SIG-M5 treated with dmso at 0.1 percent for 504 hours (cell line): ENCODE measurements at regions not wholly inside any gene's neighbourhood (a gene's known extent, or its start where the extent isn't known, plus 50 kb on each side); places are given as distances from the start of the nearest gene placed in this dataset.
"Not testable (repeated sequence)": the region's sequence is repeated elsewhere in the genome, so short reads cannot be mapped to it uniquely, and the experiment has no call there.

Source experiments
- DNase-seq: peaks from one replicate; lab custom pipeline; 2025; ENCODE audit not compliant: unreplicated experiment; lab: John Stamatoyannopoulos, UW

GRCh38 chr4:10281996-10282395 is 165.4 kb upstream of the WDR1 start:
- DNase-seq: no peak

- no peak for DNase-seq
Observed at GRCh38 chr4:10279261-10279660, 162.7 kb upstream of the WDR1 start.

GRCh38 chr4:10278071-10278470 is 161.5 kb upstream of the WDR1 start:
- no peak for DNase-seq

- no peak for DNase-seq
Observed at GRCh38 chr4:10276152-10276551, 159.6 kb upstream of the WDR1 start.

- no peak for DNase-seq
Observed at GRCh38 chr4:10275696-10276095, 159.1 kb upstream of the WDR1 start.

DNA sequence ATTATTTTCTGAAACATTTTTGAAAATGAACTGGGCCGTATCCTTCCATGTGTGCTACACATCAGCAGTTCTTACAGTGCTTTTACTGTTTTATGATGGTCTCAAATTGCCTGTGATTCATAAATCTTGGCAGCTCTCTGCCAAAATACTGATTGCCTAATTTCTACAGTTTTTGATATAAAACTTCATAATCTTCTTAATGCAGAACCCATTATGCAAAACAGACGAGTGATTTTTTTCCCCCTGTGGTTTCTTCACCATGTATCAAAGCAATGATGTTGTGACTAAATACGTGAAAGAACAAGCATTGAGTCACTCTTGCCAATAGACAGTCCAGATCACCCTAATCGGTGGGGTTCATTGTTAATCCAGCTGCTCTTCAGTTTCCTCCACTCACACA is 156.4 kb upstream of the WDR1 start:
- DNase-seq: no peak

DNA sequence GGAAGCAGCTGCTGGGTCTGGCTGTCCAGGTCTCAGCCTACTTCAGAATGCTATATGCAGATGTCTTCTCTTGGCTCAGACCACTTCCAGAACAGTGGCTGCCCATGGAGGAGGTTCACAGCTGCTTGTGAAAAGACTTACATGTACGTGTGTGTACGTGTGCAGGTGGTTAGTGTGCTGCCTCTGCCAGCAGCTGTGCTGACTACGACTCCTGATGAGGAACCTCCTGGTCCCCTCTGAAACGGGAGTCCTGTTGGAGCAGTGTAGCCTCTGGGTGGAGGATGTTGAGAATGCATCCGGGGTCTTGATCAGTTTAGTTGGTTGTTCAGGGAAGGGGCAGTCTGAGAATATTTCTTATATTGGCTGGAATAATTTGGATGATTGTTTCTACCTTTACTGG is 155.9 kb upstream of the WDR1 start:
- DNase-seq: no peak

DNA sequence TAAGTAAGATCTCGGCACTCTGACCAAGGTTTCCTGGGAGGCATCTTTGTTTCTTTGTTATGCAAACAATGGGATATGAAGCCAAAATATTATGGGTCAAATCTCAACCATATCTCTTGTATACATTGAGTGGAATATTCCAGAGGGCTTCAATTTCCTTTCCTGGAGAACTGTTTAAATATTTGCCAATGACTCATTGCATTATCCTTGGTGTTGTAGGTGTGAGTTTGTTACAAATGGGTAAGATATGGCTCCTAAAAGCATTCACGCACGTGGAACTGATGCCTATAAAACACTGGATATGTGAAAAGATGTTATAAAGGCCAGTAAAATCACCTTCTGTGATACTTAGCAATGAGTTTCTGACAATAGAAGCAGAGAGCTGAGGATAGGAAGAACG is 150.5 kb upstream of the WDR1 start:
- no peak for DNase-seq

DNA sequence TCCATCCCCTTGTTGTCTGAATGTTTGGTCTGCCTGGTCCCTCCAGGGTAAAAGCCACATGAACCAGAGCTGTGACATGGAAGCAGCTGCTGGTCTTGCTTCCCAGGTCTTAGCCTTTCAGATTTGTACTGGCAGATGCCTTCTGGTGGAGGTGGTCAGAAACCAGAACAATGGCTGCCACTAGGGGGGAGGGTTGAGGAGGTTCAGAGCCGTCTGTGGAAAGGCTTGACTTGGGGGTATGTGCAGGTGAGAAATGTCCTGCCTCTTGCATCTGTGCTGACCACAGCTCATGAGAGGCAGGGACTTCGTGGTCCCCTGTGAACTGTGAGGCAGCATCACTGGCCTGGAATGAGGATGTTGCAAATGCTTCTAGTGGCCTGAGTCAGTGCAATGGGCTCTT is 144.2 kb upstream of the WDR1 start:
- DNase-seq: no peak

DNA sequence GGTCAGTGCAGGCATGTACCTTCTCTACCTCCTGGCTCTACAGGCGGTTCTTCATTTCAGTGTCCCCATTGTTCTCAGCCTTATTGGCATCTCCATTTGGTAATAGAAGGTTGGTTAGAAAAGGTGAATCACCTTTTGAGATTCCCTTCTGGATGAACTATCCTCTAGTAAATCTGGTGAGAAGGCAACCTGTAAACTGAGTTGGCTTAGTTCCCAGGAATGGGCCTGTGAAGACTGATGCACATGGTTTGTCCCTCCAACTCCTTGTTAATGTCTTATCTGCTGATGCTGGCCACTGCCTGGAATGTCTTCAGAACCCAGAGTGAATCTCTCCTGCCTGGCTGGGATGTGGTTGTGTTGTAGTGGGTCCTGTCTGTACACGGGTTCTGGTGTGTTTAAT is 143.4 kb upstream of the WDR1 start:
- no peak for DNase-seq

GRCh38 chr4:10256203-10256602 is 139.6 kb upstream of the WDR1 start:
- DNase-seq: no peak

DNA sequence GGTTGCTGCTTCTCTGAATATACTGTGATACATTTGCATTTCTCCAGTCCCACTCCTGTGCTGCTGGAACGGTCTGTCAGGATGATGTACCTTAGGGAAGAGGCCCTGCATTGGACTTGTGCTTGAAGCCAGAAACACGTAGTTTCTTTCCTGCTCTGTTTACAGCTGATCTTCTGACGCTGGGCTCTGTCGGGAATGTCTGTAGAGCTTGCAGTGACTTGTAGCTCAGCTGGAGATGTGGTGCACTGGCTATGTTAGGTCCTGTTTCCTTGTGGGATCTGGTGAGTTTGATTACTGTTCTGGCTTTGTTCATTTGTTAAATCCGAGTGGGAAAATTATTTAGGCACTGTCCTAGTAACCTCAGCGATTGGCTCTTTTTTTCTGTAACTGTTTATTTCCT is 137.2 kb upstream of the WDR1 start:
- DNase-seq: no peak

- no peak for DNase-seq
Observed at GRCh38 chr4:10245751-10246150, 129.2 kb upstream of the WDR1 start.

DNA sequence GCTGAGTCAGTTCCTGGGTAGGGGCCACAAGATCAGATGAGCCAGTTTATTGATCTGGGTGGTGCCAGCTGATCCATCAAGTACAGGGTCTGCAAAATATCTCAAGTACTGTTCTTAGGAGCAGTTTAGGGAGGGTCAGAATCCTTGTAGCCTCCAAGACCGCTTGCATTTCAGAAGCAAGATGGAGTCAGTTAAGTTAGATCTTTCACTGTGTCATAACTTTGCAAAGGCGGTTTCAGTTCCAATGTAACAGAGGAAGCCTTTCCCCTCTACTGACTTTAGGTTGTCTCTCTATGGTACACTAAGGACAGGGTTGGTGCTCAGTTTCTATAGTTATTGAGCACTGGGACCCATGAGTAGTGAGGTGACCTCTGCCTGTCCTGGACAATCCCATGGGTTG is 127.3 kb upstream of the WDR1 start:
- no peak for DNase-seq

DNA sequence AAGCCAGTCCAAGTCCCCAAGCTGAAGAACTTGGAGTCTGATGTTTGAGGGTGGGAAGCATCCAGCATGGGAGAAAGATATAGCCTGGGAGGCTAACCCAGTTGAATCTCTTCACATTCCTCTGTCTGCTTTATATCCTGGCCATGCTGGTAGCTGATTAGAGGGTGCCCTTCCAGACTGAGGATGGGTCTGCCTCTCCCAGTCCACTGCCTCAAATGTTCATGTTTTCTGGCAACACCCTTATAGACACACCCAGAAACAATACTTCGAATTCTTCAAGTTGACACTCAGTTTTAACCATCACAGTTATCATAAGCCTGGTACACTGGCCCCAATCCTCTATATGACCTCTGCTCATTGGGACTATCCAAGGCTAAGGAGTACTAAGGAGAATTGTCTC is 124.1 kb upstream of the WDR1 start:
- DNase-seq: no peak

- no peak for DNase-seq
Observed at GRCh38 chr4:10239982-10240654, 123.5 kb upstream of the WDR1 start.

GRCh38 chr4:10237131-10237530 is 120.5 kb upstream of the WDR1 start:
- DNase-seq: no peak

- no peak for DNase-seq
Observed at GRCh38 chr4:10232114-10232513, 115.5 kb upstream of the WDR1 start.

- no peak for DNase-seq
Observed at GRCh38 chr4:10226756-10227155, 110.2 kb upstream of the WDR1 start.

DNA sequence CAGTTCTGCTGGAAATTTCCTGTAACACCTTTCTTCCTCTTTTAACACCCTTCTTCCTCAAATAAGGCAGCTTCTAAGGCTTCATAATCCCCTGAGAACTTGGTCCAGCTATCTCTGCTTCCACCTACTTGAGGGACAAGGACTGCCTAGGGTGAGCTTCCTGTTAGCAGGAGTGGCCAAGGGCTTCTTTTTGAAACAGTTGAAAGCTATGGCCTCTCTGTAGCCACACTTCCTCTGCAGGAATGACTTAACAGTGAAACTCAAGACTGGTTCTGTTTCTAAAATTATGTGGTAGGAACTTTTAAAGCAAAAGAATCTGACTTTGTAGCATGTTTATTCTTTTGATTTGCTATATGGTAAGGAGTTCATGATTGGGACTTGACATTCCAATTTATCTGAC is 108.5 kb upstream of the WDR1 start:
- no peak for DNase-seq

- DNase-seq: no peak
Observed at GRCh38 chr4:10223782-10224181, 107.2 kb upstream of the WDR1 start.

GRCh38 chr4:10213481-10213880 is 96.9 kb upstream of the WDR1 start:
- DNase-seq: not testable (repeated sequence)

GRCh38 chr4:10212901-10213300 is 96.3 kb upstream of the WDR1 start:
- no peak for DNase-seq

GRCh38 chr4:10212400-10212799 is 95.8 kb upstream of the WDR1 start:
- DNase-seq: no peak
